Inflammatory macrophage (primary cell): ENCODE measurements at regions not wholly inside any gene's neighbourhood (a gene's known extent, or its start where the extent isn't known, plus 50 kb on each side); places are given as distances from the start of the nearest gene placed in this dataset.
"Not testable (repeated sequence)": the region's sequence is repeated elsewhere in the genome, so short reads cannot be mapped to it uniquely, and the experiment has no call there.

Experiments used
- DNase-seq, 2 donors: peaks; one replicate each; pipeline ENCODE4 v3.0.0-alpha.2; 2020 to 2022

GRCh38 chr10:58066979-58067378 is 200.7 kb downstream of the IPMK start:
- no peak for DNase-seq

- DNase-seq = no peak
Observed at GRCh38 chr10:58066126-58066525, 201.6 kb downstream of the IPMK start.

GRCh38 chr10:58065529-58065815 is 202.2 kb downstream of the IPMK start:
- no peak for DNase-seq

- peak; percentile 25 to 27 for DNase-seq
Observed at GRCh38 chr10:58064714-58065528, 202.8 kb downstream of the IPMK start.

- no peak for DNase-seq
Observed at GRCh38 chr10:58063861-58064480, 203.7 kb downstream of the IPMK start.

- DNase-seq = not testable (repeated sequence)
Observed at GRCh38 chr10:58058683-58059082, 209.0 kb downstream of the IPMK start.

- no peak for DNase-seq
Observed at GRCh38 chr10:58054881-58055280, 212.8 kb downstream of the IPMK start.

- no peak for DNase-seq
Observed at GRCh38 chr10:58052772-58053171, 214.9 kb downstream of the IPMK start.

- no peak for DNase-seq
Observed at GRCh38 chr10:58050575-58050974, 217.1 kb downstream of the IPMK start.

- no peak for DNase-seq
Observed at GRCh38 chr10:58048936-58049335, 218.8 kb downstream of the IPMK start.

- DNase-seq = no peak
Observed at GRCh38 chr10:58044072-58044471, 223.6 kb downstream of the IPMK start.

GRCh38 chr10:58041901-58042300 is 225.8 kb downstream of the IPMK start:
- DNase-seq = no peak

GRCh38 chr10:58030208-58030607 is 237.5 kb downstream of the IPMK start:
- DNase-seq = no peak

GRCh38 chr10:58028597-58029366 is 238.9 kb downstream of the IPMK start:
- DNase-seq = no peak

GRCh38 chr10:58027426-58027825 is 240.3 kb downstream of the IPMK start:
- DNase-seq = no peak

- no peak for DNase-seq
Observed at GRCh38 chr10:58026036-58026435, 241.7 kb downstream of the IPMK start.

- DNase-seq = no peak
Observed at GRCh38 chr10:58023341-58024073, 244.2 kb downstream of the IPMK start.

- no peak for DNase-seq
Observed at GRCh38 chr10:58019863-58020537, 247.7 kb downstream of the IPMK start.

GRCh38 chr10:58017719-58018367 is 249.9 kb downstream of the IPMK start:
- DNase-seq = no peak

GRCh38 chr10:58016614-58017013 is 251.1 kb downstream of the IPMK start:
- no peak for DNase-seq

- DNase-seq = no peak
Observed at GRCh38 chr10:58014436-58014835, 253.3 kb downstream of the IPMK start.

GRCh38 chr10:58013406-58013805 is 254.3 kb downstream of the IPMK start:
- no peak for DNase-seq
